Caco-2 (cell line): ENCODE measurements at regions not wholly inside any gene's neighbourhood (a gene's known extent, or its start where the extent isn't known, plus 50 kb on each side); places are given as distances from the start of the nearest gene placed in this dataset.

Experiments
- BruUV-seq: library from RNA; stranded (reverse); fragments of 400-500 nt; replicated peaks from 2 replicates; lab custom pipeline; 2021; lab: Mats Ljungman, UMichigan
- CTCF ChIA-PET: fragments of 300-600 bp; sonication (Branson Sonifier 250); formaldehyde crosslinking; loops from one replicate; lab custom pipeline; 2022; ENCODE audit warnings: antibody characterized with exemption; lab: Charles Lee
- POLR2A ChIA-PET: fragments of 300-600 bp; sonication (Branson Sonifier 250); formaldehyde crosslinking; loops from one replicate; lab custom pipeline; 2022; ENCODE audit warnings: antibody characterized with exemption; lab: Charles Lee
- DNase-seq, 2 experiments: peaks; one replicate each; pipeline versions ENCODE4 v3.0.0 to v3.0.0-alpha.2; 2020 to 2022
- H3K27me3 ChIP-seq: replicated peaks from 2 replicates; pipeline ENCODE4 v1.6.0; 2011; ENCODE audit warnings: low read length; ENCODE audit not compliant: control insufficient read depth, insufficient read depth
- H3K36me3 ChIP-seq: 2 replicates; pipeline ENCODE4 v1.5.1; 2011; ENCODE audit warnings: low read length; ENCODE audit not compliant: control insufficient read depth, insufficient read depth
- H3K4me1 ChIP-seq: fragments of 250-450 bp; sonication (Bioruptor Pico); 2 replicates; pipeline ENCODE4 v1.5.1; 2020; ENCODE audit warnings: mild to moderate bottlenecking
- H3K4me3 ChIP-seq: 2 replicates; pipeline ENCODE4 v1.5.1; 2011; ENCODE audit warnings: low read depth, mild to moderate bottlenecking, control low read depth, low read length
- H3K9me3 ChIP-seq: fragments of 250-450 bp; sonication (Bioruptor Pico); 2 replicates; pipeline ENCODE4 v1.5.1; 2020; ENCODE audit warnings: mild to moderate bottlenecking, moderate library complexity
- H3K27ac Mint-ChIP-seq: one replicate; pipeline ENCODE4 v1.8.0; 2022; ENCODE audit warnings: mixed read lengths; ENCODE audit not compliant: unreplicated experiment
- H3K27me3 Mint-ChIP-seq: one replicate; pipeline ENCODE4 v1.8.0; 2022; ENCODE audit warnings: mixed read lengths; ENCODE audit not compliant: insufficient read depth, unreplicated experiment
- H3K36me3 Mint-ChIP-seq: one replicate; pipeline ENCODE4 v1.8.0; 2022; ENCODE audit warnings: mild to moderate bottlenecking, mixed read lengths; ENCODE audit not compliant: insufficient read depth, unreplicated experiment
- H3K4me1 Mint-ChIP-seq: one replicate; pipeline ENCODE4 v1.8.0; 2022; ENCODE audit warnings: low read depth, mixed read lengths; ENCODE audit not compliant: unreplicated experiment
- H3K4me3 Mint-ChIP-seq: one replicate; pipeline ENCODE4 v1.8.0; 2022; ENCODE audit warnings: mild to moderate bottlenecking, moderate library complexity, mixed read lengths; ENCODE audit not compliant: unreplicated experiment
- H3K9me3 Mint-ChIP-seq: one replicate; pipeline ENCODE4 v1.8.0; 2022; ENCODE audit warnings: mixed read lengths; ENCODE audit not compliant: unreplicated experiment
- CTCF ChIP-seq, 2 experiments: fragments of 200-600 bp in 1 of 2; IDR thresholded peaks; 1 replicate in 1 of 2; 2 replicates in 1 of 2; pipeline versions ENCODE4 v1.5.1 to v1.8.0; 2011 to 2022; ENCODE audit warnings: antibody characterized with exemption in 1 of 2, control low read depth in 1 of 2, inconsistent platforms in 1 of 2, low read depth in 1 of 2, low read length in 1 of 2, mild to moderate bottlenecking in 1 of 2, moderate library complexity in 1 of 2; ENCODE audit not compliant: insufficient read depth in 1 of 2, severe bottlenecking in 1 of 2, unreplicated experiment in 1 of 2
- intact Hi-C: fragments of 100-400 bp; cut with micrococcal nuclease; formaldehyde crosslinking; loops from one replicate; pipeline ENCODE4 v1.10.0; 2022; ENCODE audit not compliant: unreplicated experiment

- Histone ChIP-seq H3K4me3 (no peak overlapping the region), H3K36me3 (no peaks in the 10 kb centered on the region), H3K27me3 (no peaks in the 10 kb centered on the region; the same call in 1 of the 2 replicates), H3K9me3 (no peaks in the 10 kb centered on the region), H3K4me1 (no peaks in the 10 kb centered on the region)
- no peak for TF ChIP-seq CTCF (IDR thresholded peaks at IDR 0.05; ENCODE audit: insufficient read depth in 1 of 2, low read depth in 1 of 2, low read length in 1 of 2, severe bottlenecking in 1 of 2, unreplicated experiment in 1 of 2)
- H3K4me3 Mint-ChIP-seq, result no peak overlapping the region
- intact Hi-C loops, result loop anchor here (10.0 kb wide), 1 partner anchor 116 kb away; no protein-coding TSS in a partner anchor
- H3K4me1 Mint-ChIP-seq, result no peaks in the 10 kb centered on the region
- no peaks in the 10 kb centered on the region for H3K9me3 Mint-ChIP-seq
- ChIA-PET POLR2A (no interaction called here), CTCF (no interaction called here)
- BruUV-seq, result no TSS peak
- no peak for DNase-seq
- H3K27ac Mint-ChIP-seq, result no peak overlapping the region
- no peaks in the 10 kb centered on the region for H3K27me3 Mint-ChIP-seq
- no peaks in the 10 kb centered on the region for H3K36me3 Mint-ChIP-seq
Measured at GRCh38 chr6:9370480-9370879, 935.1 kb upstream of the SLC35B3 start.

- ChIA-PET POLR2A (no interaction called here), CTCF (no interaction called here)
- Mint-ChIP-seq H3K4me1 (no peaks in the 10 kb centered on the region), H3K27me3 (no peaks in the 10 kb centered on the region), H3K27ac (no peak overlapping the region), H3K9me3 (no peaks in the 10 kb centered on the region), H3K4me3 (no peak overlapping the region), H3K36me3 (no peaks in the 10 kb centered on the region)
- Histone ChIP-seq H3K27me3 (no peaks in the 10 kb centered on the region; the same call in 1 of the 2 replicates), H3K36me3 (no peaks in the 10 kb centered on the region), H3K9me3 (0 out of 2 replicates have a peak, but pooled peaks cover 8% of the 10 kb centered on the region), H3K4me3 (no peak overlapping the region), H3K4me1 (no peaks in the 10 kb centered on the region)
- no peak for TF ChIP-seq CTCF (IDR thresholded peaks at IDR 0.05; ENCODE audit: insufficient read depth in 1 of 2, low read depth in 1 of 2, low read length in 1 of 2, severe bottlenecking in 1 of 2, unreplicated experiment in 1 of 2)
- DNase-seq, result no peak
- no TSS peak for BruUV-seq
- intact Hi-C loops, result no loop called here
Measured at GRCh38 chr6:9365378-9365777, 930.0 kb upstream of the SLC35B3 start.

- CTCF ChIA-PET, result no interaction called here
- H3K4me3 ChIP-seq, result no peak overlapping the region
Measured at GRCh38 chr6:9361749-9362148, 926.4 kb upstream of the SLC35B3 start.

More at GRCh38 chr6:9361749-9362148, 926.4 kb upstream of the SLC35B3 start:
- no peaks in the 10 kb centered on the region for H3K4me1 Mint-ChIP-seq
- H3K27ac Mint-ChIP-seq, result no peak overlapping the region
- DNase-seq, result no peak
- POLR2A ChIA-PET, result no interaction called here
- Histone ChIP-seq H3K36me3 (no peaks in the 10 kb centered on the region), H3K9me3 (0 out of 2 replicates have a peak, but pooled peaks cover 8% of the 10 kb centered on the region), H3K27me3 (no peaks in the 10 kb centered on the region), H3K4me1 (no peaks in the 10 kb centered on the region)
- TF ChIP-seq CTCF (IDR thresholded peaks at IDR 0.05; ENCODE audit: insufficient read depth in 1 of 2, low read depth in 1 of 2, low read length in 1 of 2, severe bottlenecking in 1 of 2, unreplicated experiment in 1 of 2), result no peak
- no peaks in the 10 kb centered on the region for H3K36me3 Mint-ChIP-seq
- H3K4me3 Mint-ChIP-seq, result no peak overlapping the region
- intact Hi-C loops, result no loop called here
- H3K9me3 Mint-ChIP-seq, result peaks cover 12% of the 10 kb centered on the region
- BruUV-seq, result no TSS peak
- no peaks in the 10 kb centered on the region for H3K27me3 Mint-ChIP-seq
